ENCODE measurements at regions not wholly inside any gene's neighbourhood (a gene's known extent, or its start where the extent isn't known, plus 50 kb on each side); places are given as distances from the start of the nearest gene placed in this dataset.

GRCh38 chr10:31153161-31153560 lies 121.5 kb upstream of the ZNF438 start:
- Histone ChIP-seq H3K27me3 (ENCODE audit: low read length) (no peaks in the 10 kb centered on the region), H4K20me1 (ENCODE audit: insufficient read depth, low read depth, low read length) (no peaks in the 10 kb centered on the region)
- DNase-seq: no peak

GRCh38 chr10:31153692-31154091 lies 122.0 kb upstream of the ZNF438 start:
- H3K27me3 ChIP-seq (ENCODE audit: low read length): no peaks in the 10 kb centered on the region
- no peak overlapping the region for H3K4me2 ChIP-seq (ENCODE audit: low read depth, low read length, poor library complexity, severe bottlenecking)
- DNase-seq: no peak
- peaks cover 16% of the 10 kb centered on the region for H3K4me1 ChIP-seq (ENCODE audit: low read length)
- H3K9ac ChIP-seq (ENCODE audit: low read length): no peak overlapping the region
- no peaks in the 10 kb centered on the region for H3K36me3 ChIP-seq (ENCODE audit: insufficient read depth, low read length)
- no peaks in the 10 kb centered on the region for H4K20me1 ChIP-seq (ENCODE audit: insufficient read depth, low read depth, low read length)
- no peak overlapping the region for H2AFZ ChIP-seq (ENCODE audit: low read length)
- H3K9me2 ChIP-seq (replicated peaks; ENCODE audit: insufficient read depth, low read length): no peaks in the 10 kb centered on the region
- H3K27ac ChIP-seq (ENCODE audit: low read length): no peak overlapping the region
- H3K79me2 ChIP-seq (ENCODE audit: low read length): no peaks in the 10 kb centered on the region
- H3K9me3 ChIP-seq (ENCODE audit: low read length): no peaks in the 10 kb centered on the region
- H3K4me3 ChIP-seq (ENCODE audit: low read length): no peak overlapping the region

More at GRCh38 chr10:31153161-31153560, 121.5 kb upstream of the ZNF438 start:
- H2AFZ ChIP-seq (ENCODE audit: low read length): no peak overlapping the region
- H3K9me3 ChIP-seq (ENCODE audit: low read length): no peaks in the 10 kb centered on the region
- no peak overlapping the region for H3K4me3 ChIP-seq (ENCODE audit: low read length)
- no peak overlapping the region for H3K9ac ChIP-seq (ENCODE audit: low read length)
- no peak overlapping the region for H3K4me2 ChIP-seq (ENCODE audit: low read depth, low read length, poor library complexity, severe bottlenecking)
- no peaks in the 10 kb centered on the region for H3K9me2 ChIP-seq (replicated peaks; ENCODE audit: insufficient read depth, low read length)
- H3K4me1 ChIP-seq (ENCODE audit: low read length): peaks cover 16% of the 10 kb centered on the region
- H3K27ac ChIP-seq (ENCODE audit: low read length): no peak overlapping the region
- H3K79me2 ChIP-seq (ENCODE audit: low read length): no peaks in the 10 kb centered on the region
- no peaks in the 10 kb centered on the region for H3K36me3 ChIP-seq (ENCODE audit: insufficient read depth, low read length)

GRCh38 chr10:31154996-31155395 lies 123.3 kb upstream of the ZNF438 start:
- no peak overlapping the region for H2AFZ ChIP-seq (ENCODE audit: low read length)

GRCh38 chr10:31157123-31158010 lies 125.7 kb upstream of the ZNF438 start:
- no peaks in the 10 kb centered on the region for H3K79me2 ChIP-seq (ENCODE audit: low read length)
- no peak overlapping the region for H3K4me2 ChIP-seq (ENCODE audit: low read depth, low read length, poor library complexity, severe bottlenecking)
- H3K9me3 ChIP-seq (ENCODE audit: low read length): no peaks in the 10 kb centered on the region
- H3K4me3 ChIP-seq (ENCODE audit: low read length): no peak overlapping the region
- H3K27me3 ChIP-seq (ENCODE audit: low read length): no peaks in the 10 kb centered on the region
- no peak overlapping the region for H2AFZ ChIP-seq (ENCODE audit: low read length)
- H3K36me3 ChIP-seq (ENCODE audit: insufficient read depth, low read length): no peaks in the 10 kb centered on the region
- no peak overlapping the region for H3K27ac ChIP-seq (ENCODE audit: low read length)
- H4K20me1 ChIP-seq (ENCODE audit: insufficient read depth, low read depth, low read length): no peaks in the 10 kb centered on the region
- no peak overlapping the region for H3K9ac ChIP-seq (ENCODE audit: low read length)
- no peaks in the 10 kb centered on the region for H3K4me1 ChIP-seq (ENCODE audit: low read length)
- no peak for DNase-seq
- H3K9me2 ChIP-seq (replicated peaks; ENCODE audit: insufficient read depth, low read length): no peaks in the 10 kb centered on the region

More at GRCh38 chr10:31154996-31155395, 123.3 kb upstream of the ZNF438 start:
- Histone ChIP-seq H3K27ac (ENCODE audit: low read length) (no peak overlapping the region), H3K4me3 (ENCODE audit: low read length) (no peak overlapping the region), H3K9ac (ENCODE audit: low read length) (no peak overlapping the region), H3K4me1 (ENCODE audit: low read length) (peaks cover 7% of the 10 kb centered on the region), H3K36me3 (ENCODE audit: insufficient read depth, low read length) (no peaks in the 10 kb centered on the region), H3K4me2 (ENCODE audit: low read depth, low read length, poor library complexity, severe bottlenecking) (no peak overlapping the region), H3K9me2 (replicated peaks; ENCODE audit: insufficient read depth, low read length) (no peaks in the 10 kb centered on the region), H3K9me3 (ENCODE audit: low read length) (no peaks in the 10 kb centered on the region), H3K79me2 (ENCODE audit: low read length) (no peaks in the 10 kb centered on the region), H4K20me1 (ENCODE audit: insufficient read depth, low read depth, low read length) (no peaks in the 10 kb centered on the region), H3K27me3 (ENCODE audit: low read length) (no peaks in the 10 kb centered on the region)
- no peak for DNase-seq

GRCh38 chr10:31158011-31158658 lies 126.5 kb upstream of the ZNF438 start:
- no peak overlapping the region for H3K9ac ChIP-seq (ENCODE audit: low read length)

GRCh38 chr10:31166606-31167005 lies 134.9 kb upstream of the ZNF438 start:
- no peaks in the 10 kb centered on the region for H3K9me3 ChIP-seq (ENCODE audit: low read length)
- H3K79me2 ChIP-seq (ENCODE audit: low read length): no peaks in the 10 kb centered on the region

More at GRCh38 chr10:31158011-31158658, 126.5 kb upstream of the ZNF438 start:
- no peak for DNase-seq
- Histone ChIP-seq H3K4me1 (ENCODE audit: low read length) (no peaks in the 10 kb centered on the region), H4K20me1 (ENCODE audit: insufficient read depth, low read depth, low read length) (no peaks in the 10 kb centered on the region), H3K4me2 (ENCODE audit: low read depth, low read length, poor library complexity, severe bottlenecking) (no peak overlapping the region), H3K9me3 (ENCODE audit: low read length) (no peaks in the 10 kb centered on the region), H3K27me3 (ENCODE audit: low read length) (no peaks in the 10 kb centered on the region), H3K4me3 (ENCODE audit: low read length) (no peak overlapping the region), H2AFZ (ENCODE audit: low read length) (no peak overlapping the region), H3K27ac (ENCODE audit: low read length) (no peak overlapping the region), H3K9me2 (replicated peaks; ENCODE audit: insufficient read depth, low read length) (no peaks in the 10 kb centered on the region), H3K79me2 (ENCODE audit: low read length) (no peaks in the 10 kb centered on the region), H3K36me3 (ENCODE audit: insufficient read depth, low read length) (no peaks in the 10 kb centered on the region)

GRCh38 chr10:31170636-31171035 lies 139.0 kb upstream of the ZNF438 start:
- Histone ChIP-seq H2AFZ (ENCODE audit: low read length) (no peak overlapping the region), H3K9me3 (ENCODE audit: low read length) (no peaks in the 10 kb centered on the region), H3K36me3 (ENCODE audit: insufficient read depth, low read length) (no peaks in the 10 kb centered on the region), H3K27me3 (ENCODE audit: low read length) (no peaks in the 10 kb centered on the region), H3K27ac (ENCODE audit: low read length) (no peak overlapping the region), H3K4me1 (ENCODE audit: low read length) (no peaks in the 10 kb centered on the region), H3K4me2 (ENCODE audit: low read depth, low read length, poor library complexity, severe bottlenecking) (no peak overlapping the region), H3K9me2 (replicated peaks; ENCODE audit: insufficient read depth, low read length) (no peaks in the 10 kb centered on the region), H3K79me2 (ENCODE audit: low read length) (no peaks in the 10 kb centered on the region), H3K9ac (ENCODE audit: low read length) (no peak overlapping the region), H3K4me3 (ENCODE audit: low read length) (no peak overlapping the region), H4K20me1 (ENCODE audit: insufficient read depth, low read depth, low read length) (no peaks in the 10 kb centered on the region)
- no peak for DNase-seq

More at GRCh38 chr10:31166606-31167005, 134.9 kb upstream of the ZNF438 start:
- H4K20me1 ChIP-seq (ENCODE audit: insufficient read depth, low read depth, low read length): no peaks in the 10 kb centered on the region
- no peaks in the 10 kb centered on the region for H3K36me3 ChIP-seq (ENCODE audit: insufficient read depth, low read length)
- no peak overlapping the region for H3K4me3 ChIP-seq (ENCODE audit: low read length)
- H3K4me2 ChIP-seq (ENCODE audit: low read depth, low read length, poor library complexity, severe bottlenecking): no peak overlapping the region
- no peak overlapping the region for H3K9ac ChIP-seq (ENCODE audit: low read length)
- no peak overlapping the region for H3K27ac ChIP-seq (ENCODE audit: low read length)
- H3K4me1 ChIP-seq (ENCODE audit: low read length): no peaks in the 10 kb centered on the region
- no peaks in the 10 kb centered on the region for H3K27me3 ChIP-seq (ENCODE audit: low read length)
- no peak for DNase-seq
- H3K9me2 ChIP-seq (replicated peaks; ENCODE audit: insufficient read depth, low read length): no peaks in the 10 kb centered on the region
- no peak overlapping the region for H2AFZ ChIP-seq (ENCODE audit: low read length)

GRCh38 chr10:31171402-31172083 lies 139.9 kb upstream of the ZNF438 start:
- Histone ChIP-seq H4K20me1 (ENCODE audit: insufficient read depth, low read depth, low read length) (no peaks in the 10 kb centered on the region), H3K27ac (ENCODE audit: low read length) (no peak overlapping the region), H3K9ac (ENCODE audit: low read length) (no peak overlapping the region), H3K79me2 (ENCODE audit: low read length) (no peaks in the 10 kb centered on the region), H3K27me3 (ENCODE audit: low read length) (no peaks in the 10 kb centered on the region), H3K36me3 (ENCODE audit: insufficient read depth, low read length) (no peaks in the 10 kb centered on the region), H3K9me2 (replicated peaks; ENCODE audit: insufficient read depth, low read length) (no peaks in the 10 kb centered on the region), H3K4me2 (ENCODE audit: low read depth, low read length, poor library complexity, severe bottlenecking) (no peak overlapping the region), H3K4me1 (ENCODE audit: low read length) (no peaks in the 10 kb centered on the region), H2AFZ (ENCODE audit: low read length) (no peak overlapping the region), H3K9me3 (ENCODE audit: low read length) (no peaks in the 10 kb centered on the region), H3K4me3 (ENCODE audit: low read length) (no peak overlapping the region)
- no peak for DNase-seq

All from Karpas-422 (cell line).